H1 (cell line): ENCODE measurements at regions not wholly inside any gene's neighbourhood (a gene's known extent, or its start where the extent isn't known, plus 50 kb on each side); places are given as distances from the start of the nearest gene placed in this dataset.

Source experiments
- CTCF ChIA-PET: fragments of 300-600 bp; sonication (Branson Sonifier 250); formaldehyde crosslinking; loops from one replicate; lab custom pipeline; 2021; ENCODE audit not compliant: partially characterized antibody; lab: Charles Lee
- POLR2A ChIA-PET: fragments of 300-600 bp; sonication (Branson Sonifier 250); formaldehyde crosslinking; loops from one replicate; lab custom pipeline; 2021; ENCODE audit warnings: inconsistent platforms; ENCODE audit not compliant: partially characterized antibody; lab: Charles Lee
- DNase-seq, 2 experiments: peaks; one replicate each; pipeline versions ENCODE4 v3.0.0 to v3.0.0-alpha.2; 2010 to 2022; ENCODE audit warnings: low spot score in 2 of 2, low read depth in 1 of 2, mixed read lengths in 1 of 2
- FAIRE-seq: peaks from 2 replicates; lab custom pipeline; 2011; peaks lifted over from hg19 to GRCh38; lab: Jason Lieb, UNC
- H2AFZ ChIP-seq: 2 replicates; pipeline ENCODE4 v1.8.1; 2012; ENCODE audit warnings: low read length, inconsistent platforms
- H2AK5ac ChIP-seq: 2 replicates; pipeline ENCODE4 v1.6.1; 2013; ENCODE audit warnings: low read depth, low read length
- H2BK120ac ChIP-seq: replicated peaks from 2 replicates; pipeline ENCODE3; 2013; ENCODE audit warnings: low read depth, low read length, inconsistent platforms
- H2BK12ac ChIP-seq: 2 replicates; pipeline ENCODE4 v1.6.1; 2013; ENCODE audit warnings: low read depth, low read length
- H2BK15ac ChIP-seq: 2 replicates; pipeline ENCODE4 v1.6.1; 2013; ENCODE audit warnings: low read length
- H2BK20ac ChIP-seq: 2 replicates; pipeline ENCODE4 v1.6.1; 2013; ENCODE audit warnings: low read length
- H2BK5ac ChIP-seq: 2 replicates; pipeline ENCODE4 v1.6.1; 2013; ENCODE audit warnings: low read depth, low read length
- H3K14ac ChIP-seq: 2 replicates; pipeline ENCODE4 v1.6.1; 2013; ENCODE audit warnings: inconsistent platforms; ENCODE audit not compliant: insufficient read length
- H3K18ac ChIP-seq: 2 replicates; pipeline ENCODE4 v1.6.1; 2013; ENCODE audit warnings: low read length; ENCODE audit errors: extremely low read depth
- H3K23ac ChIP-seq: 2 replicates; pipeline ENCODE4 v1.6.1; 2013; ENCODE audit warnings: inconsistent platforms; ENCODE audit not compliant: insufficient read length
- H3K23me2 ChIP-seq: 2 replicates; pipeline ENCODE4 v1.6.1; 2013; ENCODE audit warnings: low read depth, low read length
- H3K27ac ChIP-seq: 2 replicates; pipeline ENCODE4 v1.6.1; 2011; ENCODE audit warnings: low read depth, low read length, inconsistent platforms
- H3K27me3 ChIP-seq, 4 experiments: replicated peaks in 1 of 4; 1 replicate in 1 of 4; 2 replicates in 3 of 4; pipeline versions ENCODE4 v1.6.1 to v1.8.1; 2011 to 2013; ENCODE audit warnings: low read length in 3 of 4, mild to moderate bottlenecking in 3 of 4, inconsistent platforms in 2 of 4, mixed read lengths in 2 of 4, moderate library complexity in 1 of 4; ENCODE audit not compliant: control insufficient read depth in 3 of 4, insufficient read depth in 3 of 4; ENCODE audit errors: extremely low read depth in 1 of 4
- H3K36me3 ChIP-seq, 4 experiments: 2 replicates each; pipeline versions ENCODE4 v1.6.1 to v1.8.1; 2011 to 2013; ENCODE audit warnings: mild to moderate bottlenecking in 4 of 4, low read length in 3 of 4, moderate library complexity in 2 of 4, control low read depth in 1 of 4, inconsistent platforms in 1 of 4; ENCODE audit not compliant: insufficient read depth in 4 of 4, control insufficient read depth in 2 of 4
- H3K4ac ChIP-seq: replicated peaks from 2 replicates; pipeline ENCODE3; 2013; ENCODE audit warnings: low read length, low read depth, mixed read lengths, inconsistent platforms; ENCODE audit not compliant: insufficient read length
- H3K4me1 ChIP-seq, 4 experiments: replicated peaks in 1 of 4; 1 replicate in 1 of 4; 2 replicates in 3 of 4; pipeline versions ENCODE4 v1.6.1 to v1.8.1; 2011 to 2013; ENCODE audit warnings: low read length in 3 of 4, inconsistent platforms in 2 of 4, mixed read lengths in 1 of 4; ENCODE audit not compliant: insufficient read depth in 4 of 4, control insufficient read depth in 3 of 4
- H3K4me2 ChIP-seq, 2 experiments: 2 replicates each; pipeline versions ENCODE4 v1.6.1 to v1.8.1; 2011 to 2013; ENCODE audit warnings: low read depth in 2 of 2, low read length in 2 of 2, control low read depth in 1 of 2, inconsistent platforms in 1 of 2, mild to moderate bottlenecking in 1 of 2; ENCODE audit not compliant: insufficient read depth in 1 of 2
- H3K4me3 ChIP-seq, 4 experiments: fragments of 200-600, 300-600 bp in 1 of 4; sonication (generic), shearing (Covaris generic), sonication (Bioruptor Twin) in 1 of 4; 2 replicates each; pipeline versions ENCODE4 v1.5.1 to v1.8.1; 2011 to 2016; ENCODE audit warnings: low read length in 4 of 4, low read depth in 3 of 4, control low read depth in 2 of 4, inconsistent platforms in 2 of 4, mild to moderate bottlenecking in 2 of 4, mixed read lengths in 1 of 4, moderate library complexity in 1 of 4; ENCODE audit not compliant: insufficient read depth in 2 of 4; ENCODE audit errors: extremely low read depth in 1 of 4
- H3K56ac ChIP-seq: replicated peaks from 2 replicates; pipeline ENCODE3; 2013; ENCODE audit warnings: low read depth, mild to moderate bottlenecking, mixed read lengths, low read length, inconsistent platforms; ENCODE audit not compliant: insufficient read length
- H3K79me1 ChIP-seq: 2 replicates; pipeline ENCODE4 v1.6.1; 2013; ENCODE audit warnings: low read depth, low read length, control low read depth
- H3K79me2 ChIP-seq, 2 experiments: 2 replicates each; pipeline versions ENCODE4 v1.6.1 to v1.8.1; 2012 to 2013; ENCODE audit warnings: low read length in 2 of 2, mild to moderate bottlenecking in 2 of 2, inconsistent platforms in 1 of 2; ENCODE audit not compliant: insufficient read depth in 2 of 2, control insufficient read depth in 1 of 2
- H3K9ac ChIP-seq, 4 experiments: replicated peaks in 1 of 4; 1 replicate in 1 of 4; 2 replicates in 3 of 4; pipeline versions ENCODE4 v1.6.1 to v1.8.1; 2011 to 2013; ENCODE audit warnings: low read depth in 3 of 4, low read length in 3 of 4, control low read depth in 2 of 4, mild to moderate bottlenecking in 2 of 4, moderate library complexity in 2 of 4, inconsistent platforms in 1 of 4; ENCODE audit errors: extremely low read depth in 1 of 4
- H3K9me3 ChIP-seq, 2 experiments: 2 replicates each; pipeline versions ENCODE4 v1.6.1 to v1.8.1; 2012 to 2013; ENCODE audit warnings: mild to moderate bottlenecking in 2 of 2, moderate library complexity in 2 of 2, control low read depth in 1 of 2, inconsistent platforms in 1 of 2, low read depth in 1 of 2, low read length in 1 of 2, mixed read lengths in 1 of 2; ENCODE audit not compliant: insufficient read depth in 2 of 2
- H4K20me1 ChIP-seq, 2 experiments: replicated peaks in 1 of 2; 2 replicates each; pipeline versions ENCODE3 to v1.8.1; 2011 to 2013; ENCODE audit warnings: inconsistent platforms in 2 of 2, low read length in 2 of 2, mild to moderate bottlenecking in 1 of 2; ENCODE audit not compliant: insufficient read depth in 2 of 2, control insufficient read depth in 1 of 2
- H4K5ac ChIP-seq: 2 replicates; pipeline ENCODE4 v1.6.1; 2013; ENCODE audit warnings: low read length, low read depth, mixed read lengths, inconsistent platforms; ENCODE audit not compliant: insufficient read length
- H4K8ac ChIP-seq: 2 replicates; pipeline ENCODE4 v1.8.0; 2013; ENCODE audit warnings: mild to moderate bottlenecking, moderate library complexity, low read length, inconsistent platforms; ENCODE audit not compliant: insufficient read depth; ENCODE audit errors: extremely low read depth
- H4K91ac ChIP-seq: replicated peaks from 2 replicates; pipeline ENCODE3; 2013; ENCODE audit warnings: low read length, mixed read lengths, inconsistent platforms; ENCODE audit not compliant: insufficient read length
- CEBPB ChIP-seq: IDR thresholded peaks from 2 replicates; pipeline ENCODE4 v1.6.1; 2012; ENCODE audit warnings: low read depth, low read length
- WGBS, 2 experiments: shearing (Covaris generic) in 1 of 2; methylation state at CpG; one replicate each; pipeline versions ENCODE4 v1.1.6 to v1.1.7; 2013 to 2015; ENCODE audit warnings: low lambda C conversion rate in 2 of 2, mixed read lengths in 2 of 2, inconsistent platforms in 1 of 2, low coverage in 1 of 2, missing lambda C conversion rate in 1 of 2; ENCODE audit not compliant: insufficient replicate concordance in 2 of 2, insufficient coverage in 1 of 2, insufficient read length in 1 of 2; ENCODE audit errors: extremely low coverage in 1 of 2, missing lambda C conversion rate in 1 of 2; 5-methylcytosine and 5-hydroxymethylcytosine counted together
- TF ChIP-seq, protein P1 (sequence below): IDR thresholded peaks from 2 replicates; pipeline ENCODE4 v1.6.1; 2012; ENCODE audit warnings: low read length, inconsistent platforms

DNA sequence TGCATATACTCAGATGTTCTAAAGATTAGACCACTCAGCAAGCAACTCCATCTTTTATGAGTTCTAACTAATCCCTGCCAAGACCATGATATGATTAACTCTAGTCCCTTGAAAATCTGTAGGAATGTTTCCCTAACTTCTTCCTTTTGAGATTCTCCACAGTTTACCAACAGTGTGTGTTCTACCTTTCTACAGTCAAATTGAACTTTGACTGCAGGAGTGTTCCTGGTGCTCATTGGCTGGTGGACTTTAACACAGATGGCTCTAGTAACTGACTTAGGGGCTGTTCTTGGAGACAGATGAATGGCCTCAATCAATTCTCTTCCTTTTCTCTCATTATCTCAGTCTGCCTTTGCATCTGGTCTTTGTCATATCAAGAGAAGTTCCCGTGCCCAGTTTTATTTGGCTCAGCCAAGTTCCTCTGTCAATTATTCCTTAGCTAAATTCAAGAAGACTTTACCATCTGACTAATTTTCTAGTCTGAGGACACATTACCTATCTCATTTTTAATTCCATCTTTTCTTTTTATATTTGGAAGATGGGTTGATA, 643.9 kb upstream of the CAMK1G start:
- no peak overlapping the region for H4K91ac ChIP-seq
- H3K23ac ChIP-seq = no peak overlapping the region
- WGBS, 2 experiments = 81% methylated on average over 1 of the region's 1 CpG; no CpG with 5 or more reads in 1 of the 2 experiments
- H4K5ac ChIP-seq = no peak overlapping the region
- no peak overlapping the region for H2BK5ac ChIP-seq
- no peak overlapping the region for H3K4me3 ChIP-seq
- no peak overlapping the region for H3K56ac ChIP-seq
- H3K27ac ChIP-seq = no peak overlapping the region
- H3K27me3 ChIP-seq = peaks cover 0 to 1% (median 0%) of the 10 kb centered on the region in 4 experiments; a peak in 1 of 7 replicates
- no peak overlapping the region for H3K14ac ChIP-seq
- no peaks in the 10 kb centered on the region for H3K36me3 ChIP-seq
- no peak overlapping the region for H3K4me2 ChIP-seq
- no peak overlapping the region for H3K4ac ChIP-seq
- no peaks in the 10 kb centered on the region for H3K9me3 ChIP-seq
- H2BK12ac ChIP-seq = no peak overlapping the region
- no peak overlapping the region for H3K9ac ChIP-seq
- no peak overlapping the region for H2BK120ac ChIP-seq
- no peaks in the 10 kb centered on the region for H4K20me1 ChIP-seq
- FAIRE-seq = no peak
- H3K4me1 ChIP-seq = no peaks in the 10 kb centered on the region
- H3K23me2 ChIP-seq = no peaks in the 10 kb centered on the region
- CTCF ChIA-PET = interaction anchor here (0.6 kb wide), 1 partner anchor 268 kb away, joined by 3 read pairs; no protein-coding TSS in a partner anchor
- H2BK20ac ChIP-seq = no peak overlapping the region
- H3K18ac ChIP-seq = no peak overlapping the region
- no peak overlapping the region for H2BK15ac ChIP-seq
- H2AK5ac ChIP-seq = no peak overlapping the region
- H3K79me1 ChIP-seq = no peaks in the 10 kb centered on the region
- H2AFZ ChIP-seq = no peak overlapping the region
- H4K8ac ChIP-seq = no peak overlapping the region
- POLR2A ChIA-PET = no interaction called here
- H3K79me2 ChIP-seq = no peaks in the 10 kb centered on the region
- no peak for DNase-seq
- no peak for TF ChIP-seq CEBPB
- TF ChIP-seq, protein P1, sequence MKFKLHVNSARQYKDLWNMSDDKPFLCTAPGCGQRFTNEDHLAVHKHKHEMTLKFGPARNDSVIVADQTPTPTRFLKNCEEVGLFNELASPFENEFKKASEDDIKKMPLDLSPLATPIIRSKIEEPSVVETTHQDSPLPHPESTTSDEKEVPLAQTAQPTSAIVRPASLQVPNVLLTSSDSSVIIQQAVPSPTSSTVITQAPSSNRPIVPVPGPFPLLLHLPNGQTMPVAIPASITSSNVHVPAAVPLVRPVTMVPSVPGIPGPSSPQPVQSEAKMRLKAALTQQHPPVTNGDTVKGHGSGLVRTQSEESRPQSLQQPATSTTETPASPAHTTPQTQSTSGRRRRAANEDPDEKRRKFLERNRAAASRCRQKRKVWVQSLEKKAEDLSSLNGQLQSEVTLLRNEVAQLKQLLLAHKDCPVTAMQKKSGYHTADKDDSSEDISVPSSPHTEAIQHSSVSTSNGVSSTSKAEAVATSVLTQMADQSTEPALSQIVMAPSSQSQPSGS = no peak
